GM18505 (cell line): ENCODE measurements at regions not wholly inside any gene's neighbourhood (a gene's known extent, or its start where the extent isn't known, plus 50 kb on each side); places are given as distances from the start of the nearest gene placed in this dataset.
"Not testable (repeated sequence)": the region's sequence is repeated elsewhere in the genome, so short reads cannot be mapped to it uniquely, and the experiment has no call there.

Experiments
- ATAC-seq: cut with Tn5 transposase; IDR thresholded peaks from one replicate; pipeline ENCODE4 v1.9.1; 2021; ENCODE audit not compliant: unreplicated experiment
- POLR2A ChIP-seq: IDR thresholded peaks from 4 replicates; pipeline ENCODE4 v1.6.1; 2011; ENCODE audit warnings: borderline replicate concordance; ENCODE audit not compliant: insufficient read depth, insufficient read length; ENCODE audit errors: extremely low read depth

DNA sequence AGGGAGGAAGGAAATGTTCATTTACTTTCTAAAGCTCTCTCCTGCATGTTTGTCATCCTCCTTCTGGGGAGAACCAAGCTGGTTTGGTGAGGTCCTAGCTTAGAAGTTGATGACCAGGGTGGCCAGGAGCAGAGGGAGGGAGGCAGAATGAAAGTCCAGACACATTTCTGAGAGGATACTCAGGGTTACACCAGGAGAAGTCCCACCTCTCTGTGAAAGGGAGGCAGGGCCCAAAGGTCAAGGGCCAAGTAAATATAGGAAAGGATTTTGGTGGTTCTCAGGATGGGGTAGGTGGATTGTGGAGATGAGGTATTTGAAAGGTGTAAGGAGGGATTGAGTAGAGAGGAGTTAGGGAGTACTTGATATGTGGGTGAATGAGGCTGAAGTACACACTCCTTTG is 58.0 kb upstream of the FBXO11 start:
- ATAC-seq, result no peak
- no peak for TF ChIP-seq POLR2A

DNA sequence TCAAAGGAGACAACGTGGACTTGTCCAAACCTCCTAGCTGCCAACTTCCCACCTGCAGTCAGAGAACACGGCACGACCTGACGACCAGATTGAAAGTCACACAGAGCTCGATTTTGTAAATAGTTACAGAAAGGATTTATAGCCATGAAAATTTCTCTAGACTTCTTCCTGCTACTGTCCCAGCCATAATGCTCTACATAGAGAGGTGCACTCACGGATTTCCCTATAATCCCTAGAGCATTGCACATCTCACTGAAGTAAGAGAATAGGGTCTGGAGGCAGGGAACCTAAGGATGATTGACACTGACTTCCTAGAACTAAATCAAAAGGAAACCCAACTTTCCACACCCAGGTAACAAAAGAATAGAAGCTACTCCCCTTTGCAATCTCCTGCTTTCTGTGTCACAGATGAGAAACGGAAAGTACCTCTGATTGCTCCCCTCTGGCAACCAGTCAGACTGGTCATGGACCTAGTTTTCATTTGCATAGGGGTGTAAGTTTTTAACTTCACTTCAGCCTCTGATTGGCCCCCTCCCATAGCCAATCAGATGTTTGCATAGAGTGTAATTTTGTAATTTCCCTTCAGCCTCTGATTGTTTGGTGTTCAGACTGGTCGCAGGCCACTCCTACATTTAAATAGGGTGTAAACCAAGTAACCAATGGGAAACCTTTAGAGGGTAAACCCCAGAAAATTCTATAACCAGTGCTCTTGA is 58.6 kb upstream of the FBXO11 start:
- ATAC-seq, result no peak
- TF ChIP-seq POLR2A, result no peak

DNA sequence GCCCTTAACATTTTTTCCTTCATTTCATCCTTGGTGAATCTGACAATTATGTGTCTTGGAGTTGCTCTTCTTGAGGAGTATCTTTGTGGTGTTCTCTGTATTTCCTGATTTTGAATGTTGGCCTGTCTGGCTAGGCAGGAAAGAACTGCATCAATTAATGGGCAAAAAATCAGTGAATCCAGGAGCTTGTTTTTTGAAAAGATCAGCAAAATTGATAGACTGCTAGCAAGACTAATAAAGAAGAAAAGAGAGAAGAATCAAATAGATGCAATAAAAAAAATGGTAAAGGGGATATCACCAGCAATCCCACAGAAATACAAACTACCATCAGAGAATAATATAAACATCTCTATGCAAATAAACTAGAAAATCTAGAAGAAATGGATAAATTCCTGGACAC is 70.4 kb upstream of the FBXO11 start:
- not testable (repeated sequence) for ATAC-seq

DNA sequence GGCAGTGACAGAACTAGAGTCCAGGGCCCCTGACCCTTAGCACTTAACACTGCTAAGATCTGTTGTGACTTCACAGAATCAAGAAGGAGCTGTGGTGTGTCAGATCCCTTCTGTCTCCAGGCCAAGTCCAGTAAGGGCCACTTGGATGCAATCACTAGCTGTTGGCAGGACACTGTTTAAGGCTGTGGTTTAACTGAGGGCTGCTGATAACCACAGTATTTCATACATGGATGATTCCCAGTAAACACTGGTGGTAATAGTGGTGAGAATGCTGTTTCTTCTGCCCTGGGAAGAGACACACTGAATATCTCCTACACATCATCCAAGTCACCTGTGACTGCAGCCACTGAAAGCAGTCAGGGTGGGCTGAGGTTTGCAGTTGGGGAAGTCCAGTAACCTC is 77.7 kb upstream of the FBXO11 start:
- ATAC-seq, result no peak
- TF ChIP-seq POLR2A, result no peak

DNA sequence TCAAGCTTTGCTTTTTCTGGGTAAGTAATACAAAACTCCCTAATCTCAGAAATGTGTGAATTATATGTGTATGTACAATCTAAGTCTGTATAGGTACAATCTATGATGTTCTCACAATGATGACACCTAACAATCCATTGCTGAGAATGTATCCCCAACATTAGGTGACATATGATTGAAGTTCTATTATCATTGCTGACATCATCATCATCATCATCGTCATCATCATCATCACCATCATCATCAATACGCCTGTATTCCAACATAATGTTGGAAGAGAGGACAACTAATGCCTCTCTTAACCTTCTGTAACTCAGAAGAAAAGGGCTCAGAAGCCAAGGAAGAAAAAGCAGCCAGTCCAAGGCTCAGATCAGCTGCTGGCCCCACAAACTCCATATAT is 84.2 kb upstream of the FBXO11 start:
- TF ChIP-seq POLR2A, result no peak
- ATAC-seq, result no peak

DNA sequence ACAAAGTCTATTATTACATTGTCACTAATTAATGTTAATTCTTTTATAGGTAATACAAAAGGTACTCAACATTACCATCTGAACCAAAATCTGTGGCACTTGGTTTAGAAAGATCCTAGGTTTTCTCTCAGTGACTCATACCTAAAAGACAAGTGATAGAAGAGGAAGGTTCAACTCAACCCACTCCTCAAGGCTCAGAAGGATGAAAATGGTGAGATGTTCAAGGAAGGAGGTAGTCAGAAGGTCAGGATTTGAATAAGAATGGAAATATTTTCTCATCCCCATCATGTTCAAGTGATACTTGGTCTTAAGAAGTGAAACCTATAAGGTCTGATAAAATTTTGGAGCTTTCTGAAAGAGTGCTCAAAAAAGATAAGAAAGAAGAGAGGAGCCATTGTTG is 86.4 kb upstream of the FBXO11 start:
- no peak for TF ChIP-seq POLR2A
- no peak for ATAC-seq

DNA sequence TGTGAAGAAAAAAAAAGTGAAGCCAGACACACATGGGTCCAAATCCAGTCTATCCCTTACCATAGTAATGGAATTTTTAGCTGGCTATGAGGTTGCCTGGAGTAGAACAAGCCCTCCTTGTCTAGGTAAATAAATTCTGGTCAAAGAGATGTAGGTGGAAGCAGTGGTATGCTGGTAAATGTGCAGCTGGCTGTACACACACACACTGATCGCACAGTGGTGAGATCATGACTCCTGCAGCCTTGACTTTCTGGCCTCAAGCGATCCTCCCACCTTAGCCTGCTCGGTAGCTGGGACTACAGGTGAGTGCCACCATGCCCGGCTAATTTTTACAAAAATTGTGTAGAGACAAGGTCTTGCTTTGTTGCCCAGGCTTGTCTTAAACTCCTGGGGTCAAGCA is 90.5 kb upstream of the FBXO11 start:
- ATAC-seq, result no peak
- TF ChIP-seq POLR2A, result no peak

DNA sequence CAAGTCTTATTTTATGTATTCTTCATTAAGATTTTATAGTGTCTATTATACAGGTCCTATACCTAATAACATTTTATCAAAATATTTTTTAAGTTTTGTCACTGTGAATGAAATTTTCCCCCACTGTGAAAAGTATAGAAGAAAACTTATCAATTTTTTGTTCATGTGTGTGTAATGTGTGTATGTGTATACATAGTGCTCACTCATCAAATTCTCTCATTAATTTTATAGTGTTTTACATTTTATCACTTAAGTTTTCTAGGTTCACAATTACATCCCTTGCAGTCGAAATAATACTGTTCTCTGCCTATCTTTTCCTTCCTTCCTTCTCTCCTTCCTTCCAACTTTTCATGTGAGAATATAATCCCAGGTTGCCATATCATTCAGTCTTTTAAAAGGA is 93.2 kb upstream of the FBXO11 start:
- TF ChIP-seq POLR2A, result no peak
- no peak for ATAC-seq

DNA sequence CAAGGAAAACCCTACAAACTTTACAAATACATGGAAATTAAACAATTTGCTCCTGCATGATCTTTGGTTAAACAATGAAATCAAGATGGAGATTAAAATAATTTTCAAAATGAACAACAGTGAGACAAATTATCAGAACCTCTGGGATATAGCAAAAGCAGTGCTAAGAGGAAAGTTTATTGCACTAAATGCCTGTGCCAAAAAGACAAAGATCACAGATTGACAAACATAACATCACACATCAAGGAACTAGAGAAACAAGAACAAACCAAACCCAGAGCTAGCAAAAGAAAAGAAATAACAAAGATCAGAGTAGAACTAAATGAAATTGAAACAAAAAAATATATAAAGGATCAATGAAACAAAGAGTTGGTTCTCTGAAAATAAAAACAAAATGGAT is 95.2 kb upstream of the FBXO11 start:
- TF ChIP-seq POLR2A, result no peak
- no peak for ATAC-seq

DNA sequence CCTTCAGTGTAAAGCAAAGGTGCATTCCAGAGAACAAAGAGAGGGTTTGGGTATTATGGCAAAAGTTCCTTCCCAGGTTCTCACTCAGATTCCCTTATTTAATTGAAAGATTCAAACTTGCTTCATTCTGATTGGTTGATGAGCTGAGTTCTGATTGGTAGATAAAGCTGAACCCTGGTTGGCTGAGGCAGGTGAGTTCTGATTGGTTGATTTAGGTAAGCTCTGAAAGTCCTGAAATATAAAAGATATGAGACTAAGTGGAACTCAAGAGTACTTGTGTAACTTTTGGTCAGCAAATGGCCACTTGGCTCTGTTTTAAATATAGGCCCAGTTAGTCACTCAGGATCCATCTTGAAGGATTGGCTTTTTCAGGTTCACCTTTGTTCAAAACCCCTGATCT is 99.8 kb upstream of the FBXO11 start:
- TF ChIP-seq POLR2A, result no peak
- ATAC-seq, result no peak

DNA sequence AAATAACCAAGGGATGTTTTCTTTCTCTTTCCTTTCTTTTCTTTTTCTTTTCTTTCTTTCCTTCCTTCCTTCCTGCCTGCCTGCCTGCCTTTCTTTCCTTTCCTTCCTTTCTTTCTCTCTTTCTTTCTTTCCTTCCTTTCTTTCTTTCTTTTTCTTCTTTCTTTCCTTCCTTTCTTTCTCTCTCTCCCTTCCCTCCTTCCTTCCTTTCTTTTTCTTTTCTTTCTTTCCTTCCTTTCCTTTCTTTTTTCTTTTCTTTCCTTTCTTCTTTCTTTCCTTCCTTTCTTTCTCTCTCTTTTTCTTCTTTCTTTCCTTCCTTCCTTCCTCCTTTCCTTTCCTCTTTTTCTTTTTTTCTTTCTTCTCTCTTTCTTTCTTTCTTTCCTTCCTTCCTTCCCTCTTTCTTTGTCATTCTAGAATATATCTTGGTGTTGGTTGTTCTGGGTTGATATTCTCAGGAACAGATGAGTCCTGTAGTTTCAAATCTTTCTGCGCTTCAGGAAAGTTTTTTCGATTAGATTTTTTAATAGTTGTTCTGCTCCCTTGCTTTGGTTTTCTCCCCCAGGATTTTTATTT is 101.5 kb upstream of the FBXO11 start:
- no peak for ATAC-seq
- no peak for TF ChIP-seq POLR2A

DNA sequence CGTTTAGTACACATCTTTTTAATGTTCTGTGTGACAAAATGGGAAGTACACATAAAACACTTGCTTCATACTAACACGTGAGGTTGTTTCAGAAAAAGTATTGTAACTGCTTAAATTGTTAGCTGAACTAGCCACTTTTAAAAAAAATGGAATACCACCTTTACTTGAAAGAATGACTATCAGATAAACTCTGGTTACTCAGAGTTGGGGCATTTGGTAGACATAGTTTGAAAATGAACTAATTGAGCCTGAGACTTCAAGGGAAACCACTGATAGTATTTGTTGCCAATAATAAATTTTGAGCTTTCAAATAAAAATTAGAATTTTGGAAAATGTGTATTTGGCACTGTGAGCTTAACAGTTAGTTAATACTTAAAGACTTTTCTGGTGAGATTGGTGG is 103.0 kb upstream of the FBXO11 start:
- no peak for ATAC-seq
- TF ChIP-seq POLR2A, result no peak

DNA sequence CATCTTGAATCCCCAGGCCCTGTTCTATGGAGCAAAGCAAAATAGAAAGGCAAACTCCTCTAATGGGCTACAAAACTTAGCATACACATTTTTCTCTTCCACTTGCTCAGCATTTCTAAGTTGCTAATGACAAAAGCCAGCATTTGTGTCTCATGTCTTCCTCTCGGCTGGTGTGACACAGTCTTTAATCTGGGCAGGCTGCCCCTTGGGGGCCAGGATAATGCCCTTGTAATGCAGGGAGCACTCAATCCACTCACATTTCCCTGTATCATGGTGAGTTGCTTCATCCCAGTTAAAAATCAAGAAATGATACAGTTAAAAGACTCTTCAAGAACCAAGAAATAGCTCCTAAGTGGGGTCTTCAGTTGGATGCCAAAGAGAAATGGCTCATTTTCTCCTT is 109.1 kb upstream of the FBXO11 start:
- TF ChIP-seq POLR2A, result no peak
- no peak for ATAC-seq

DNA sequence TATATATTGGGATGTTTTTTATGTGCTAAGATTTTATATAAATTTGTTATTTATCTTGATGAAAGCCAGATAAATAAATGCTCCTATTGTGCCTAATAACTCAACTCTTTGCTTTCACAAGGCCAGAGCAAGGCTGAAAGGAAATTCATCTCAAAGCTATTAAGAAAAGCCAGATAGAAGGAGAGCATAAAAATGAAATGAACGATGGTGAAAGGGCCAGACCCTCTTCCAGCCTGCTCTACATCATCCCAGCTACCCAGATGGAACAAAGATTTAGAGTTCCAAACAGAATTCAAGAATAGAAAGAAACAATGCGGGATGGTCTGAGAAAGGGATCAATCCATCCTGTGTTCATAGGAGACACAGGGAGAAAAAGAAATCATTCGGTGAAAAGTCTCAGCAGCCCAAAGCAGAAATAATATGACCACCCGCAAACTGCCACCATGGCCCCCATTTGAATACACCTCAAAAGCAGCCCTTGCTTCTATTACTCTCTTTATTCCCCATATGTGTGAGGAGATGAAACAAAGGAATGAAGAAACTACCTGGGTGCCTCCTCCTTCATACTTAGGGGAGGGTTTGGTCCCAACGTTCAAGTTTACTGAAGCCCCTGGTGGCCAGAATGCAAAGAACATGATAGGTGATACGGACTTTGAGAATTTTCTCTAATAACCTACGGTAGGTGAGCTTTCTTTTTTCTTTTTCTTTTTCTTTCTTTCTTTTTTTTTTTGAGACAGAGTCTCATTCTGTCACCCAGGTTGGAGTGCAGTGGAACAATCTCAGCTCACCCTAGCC is 110.1 kb upstream of the FBXO11 start:
- no peak for ATAC-seq
- no peak for TF ChIP-seq POLR2A
